ENCODE measurements at regions not wholly inside any gene's neighbourhood (a gene's known extent, or its start where the extent isn't known, plus 50 kb on each side); places are given as distances from the start of the nearest gene placed in this dataset.

DNA sequence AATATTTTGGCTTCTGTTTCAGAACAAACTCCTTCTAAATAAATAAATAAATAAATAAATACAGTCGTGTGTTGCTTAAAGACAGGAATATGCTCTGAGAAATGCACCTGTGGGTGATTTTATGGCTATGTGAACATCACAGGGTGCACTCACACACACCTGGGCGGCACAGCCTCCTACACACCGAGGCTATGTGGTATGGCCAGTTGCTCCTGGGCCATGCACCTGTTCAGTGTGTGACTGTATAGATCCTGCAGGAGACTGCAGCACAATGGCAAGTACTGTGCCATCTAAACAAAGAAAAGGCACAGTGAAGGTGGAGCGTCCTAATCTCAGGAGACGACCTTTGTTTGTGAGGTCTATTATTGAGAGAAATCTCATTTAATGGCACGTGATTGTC is 1281.1 kb downstream of the TBC1D22A start:
- H3K4me3 ChIP-seq: no peak overlapping the region
- no peak for DNase-seq (ENCODE audit: low spot score)
- TF ChIP-seq, protein P1, sequence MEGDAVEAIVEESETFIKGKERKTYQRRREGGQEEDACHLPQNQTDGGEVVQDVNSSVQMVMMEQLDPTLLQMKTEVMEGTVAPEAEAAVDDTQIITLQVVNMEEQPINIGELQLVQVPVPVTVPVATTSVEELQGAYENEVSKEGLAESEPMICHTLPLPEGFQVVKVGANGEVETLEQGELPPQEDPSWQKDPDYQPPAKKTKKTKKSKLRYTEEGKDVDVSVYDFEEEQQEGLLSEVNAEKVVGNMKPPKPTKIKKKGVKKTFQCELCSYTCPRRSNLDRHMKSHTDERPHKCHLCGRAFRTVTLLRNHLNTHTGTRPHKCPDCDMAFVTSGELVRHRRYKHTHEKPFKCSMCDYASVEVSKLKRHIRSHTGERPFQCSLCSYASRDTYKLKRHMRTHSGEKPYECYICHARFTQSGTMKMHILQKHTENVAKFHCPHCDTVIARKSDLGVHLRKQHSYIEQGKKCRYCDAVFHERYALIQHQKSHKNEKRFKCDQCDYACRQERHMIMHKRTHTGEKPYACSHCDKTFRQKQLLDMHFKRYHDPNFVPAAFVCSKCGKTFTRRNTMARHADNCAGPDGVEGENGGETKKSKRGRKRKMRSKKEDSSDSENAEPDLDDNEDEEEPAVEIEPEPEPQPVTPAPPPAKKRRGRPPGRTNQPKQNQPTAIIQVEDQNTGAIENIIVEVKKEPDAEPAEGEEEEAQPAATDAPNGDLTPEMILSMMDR (IDR thresholded peaks at IDR 0.05): no peak
- no peak overlapping the region for H3K27ac ChIP-seq

DNA sequence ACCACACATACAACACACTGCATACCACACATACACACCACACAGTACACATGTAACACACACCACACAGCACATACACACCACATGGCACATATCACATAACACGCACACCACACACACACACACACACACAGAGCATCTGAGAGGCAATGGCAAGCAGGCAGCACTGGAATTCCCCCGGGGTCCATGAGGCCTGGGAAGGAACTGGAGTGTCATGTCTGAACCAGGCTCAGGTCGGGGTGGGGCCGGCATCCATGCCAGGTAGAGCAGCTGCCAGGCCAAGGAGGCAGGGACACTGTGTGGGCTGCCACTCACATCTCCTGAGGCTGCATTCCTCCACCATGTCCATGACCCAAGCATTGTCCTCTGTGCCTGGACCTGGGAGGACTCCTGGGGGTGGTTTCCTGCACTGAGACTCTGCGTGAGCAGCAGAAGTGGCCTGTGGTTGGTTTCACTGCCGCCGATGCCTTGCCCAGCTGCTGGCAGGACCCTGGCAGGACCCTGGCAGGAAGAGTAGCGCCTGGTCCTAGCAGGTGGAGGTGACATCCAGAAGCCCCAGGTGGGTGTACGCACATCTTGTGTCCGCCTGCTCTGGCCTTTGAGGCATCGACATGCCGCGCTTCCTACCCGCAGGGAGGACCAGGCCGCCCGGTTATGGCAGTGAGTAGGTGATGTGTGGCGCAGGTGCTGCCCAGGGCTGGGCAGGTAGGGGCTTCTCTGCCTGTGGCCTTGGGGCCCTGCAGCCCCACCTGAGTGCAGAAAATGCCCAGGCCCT is 1280.4 kb downstream of the TBC1D22A start:
- TF ChIP-seq, protein P1 (IDR thresholded peaks at IDR 0.05): no peak
- no peak overlapping the region for H3K27ac ChIP-seq
- no peak for DNase-seq (ENCODE audit: low spot score)
- no peak overlapping the region for H3K4me3 ChIP-seq

DNA sequence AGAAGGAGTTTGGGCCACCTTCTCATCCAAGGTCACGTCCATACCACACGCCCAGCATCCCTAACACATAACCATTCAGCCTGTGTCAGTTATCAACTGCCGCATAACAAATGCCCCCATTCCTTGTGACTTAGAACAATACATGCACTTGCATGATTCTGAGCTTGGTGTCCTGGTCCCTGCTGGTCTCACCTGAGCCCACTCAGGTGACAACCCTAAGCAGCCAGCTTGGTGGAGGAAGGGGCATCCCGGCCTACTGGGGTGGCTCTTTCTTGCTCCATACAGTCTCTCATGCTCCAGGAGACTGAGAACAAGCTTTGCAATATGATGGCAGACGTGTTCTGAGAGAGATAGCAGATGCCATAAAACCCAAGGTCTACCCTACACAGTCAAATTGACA is 1276.9 kb downstream of the TBC1D22A start:
- TF ChIP-seq, protein P1 (IDR thresholded peaks at IDR 0.05): no peak
- Histone ChIP-seq H3K27ac (no peak overlapping the region), H3K4me3 (no peak overlapping the region)
- DNase-seq (ENCODE audit: low spot score): no peak

DNA sequence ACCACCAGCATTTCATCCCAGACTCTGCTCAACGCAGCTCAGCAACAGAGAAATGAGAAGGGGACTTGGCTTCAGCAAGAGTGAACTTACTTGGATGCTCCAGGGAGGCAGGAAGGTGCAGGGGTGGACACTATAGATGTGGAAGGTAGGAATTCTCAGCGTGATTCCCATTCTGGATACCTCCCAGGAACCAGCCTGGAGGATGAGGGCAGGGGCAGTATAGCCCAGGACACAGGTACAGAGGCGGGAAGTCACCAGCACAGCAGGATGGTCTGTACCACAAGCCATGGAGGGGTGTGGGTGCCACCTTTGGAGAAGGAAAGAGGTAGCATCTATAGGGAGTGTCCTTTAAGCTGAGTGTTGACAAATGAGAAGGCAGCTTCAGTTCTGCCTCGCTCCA is 1275.2 kb downstream of the TBC1D22A start:
- Histone ChIP-seq H3K27ac (no peak overlapping the region), H3K4me3 (no peak overlapping the region)
- TF ChIP-seq, protein P1 (IDR thresholded peaks at IDR 0.05): no peak
- DNase-seq (ENCODE audit: low spot score): no peak

DNA sequence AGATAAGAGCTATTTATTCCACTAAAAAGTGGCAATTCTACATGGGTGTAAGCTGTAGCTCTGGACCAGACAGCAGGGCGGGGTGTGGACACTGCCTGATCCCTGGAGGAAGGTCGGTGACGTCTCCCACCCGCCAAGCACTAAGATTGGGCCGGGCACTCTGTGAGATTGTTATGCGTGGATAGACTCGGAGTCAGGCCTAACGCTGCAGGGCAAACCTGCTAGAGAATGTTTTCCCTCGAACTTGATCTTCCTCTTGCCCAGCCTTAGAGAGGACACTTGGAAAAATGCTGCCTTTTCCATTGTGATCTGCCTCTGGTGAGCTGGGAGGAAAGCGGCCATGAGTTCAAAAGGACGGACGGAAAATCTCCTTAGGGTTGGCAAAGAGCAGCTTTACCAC is 1273.4 kb downstream of the TBC1D22A start:
- H3K27ac ChIP-seq: no peak overlapping the region
- DNase-seq (ENCODE audit: low spot score): no peak
- H3K4me3 ChIP-seq: no peak overlapping the region
- TF ChIP-seq, protein P1 (IDR thresholded peaks at IDR 0.05): no peak

DNA sequence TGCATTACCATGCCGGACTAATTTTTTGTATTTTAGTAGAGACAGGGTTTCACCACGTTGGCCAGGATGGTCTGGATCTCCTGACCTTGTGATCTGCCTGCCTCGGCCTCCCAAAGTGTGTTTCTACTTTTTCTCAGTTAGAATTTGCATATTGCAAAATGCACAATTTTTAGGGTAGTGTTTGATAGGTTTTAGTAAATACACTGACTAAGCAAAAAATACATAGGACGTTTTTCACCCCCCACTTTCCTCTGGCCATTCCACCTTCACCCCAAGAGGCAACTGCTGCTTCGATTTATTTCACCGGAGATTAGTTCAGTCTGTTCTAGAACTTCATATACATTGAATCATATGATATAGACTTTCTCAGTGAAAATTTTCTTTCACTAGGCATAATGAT is 1269.1 kb downstream of the TBC1D22A start:
- DNase-seq (ENCODE audit: low spot score): no peak
- TF ChIP-seq, protein P1 (IDR thresholded peaks at IDR 0.05): no peak

DNA sequence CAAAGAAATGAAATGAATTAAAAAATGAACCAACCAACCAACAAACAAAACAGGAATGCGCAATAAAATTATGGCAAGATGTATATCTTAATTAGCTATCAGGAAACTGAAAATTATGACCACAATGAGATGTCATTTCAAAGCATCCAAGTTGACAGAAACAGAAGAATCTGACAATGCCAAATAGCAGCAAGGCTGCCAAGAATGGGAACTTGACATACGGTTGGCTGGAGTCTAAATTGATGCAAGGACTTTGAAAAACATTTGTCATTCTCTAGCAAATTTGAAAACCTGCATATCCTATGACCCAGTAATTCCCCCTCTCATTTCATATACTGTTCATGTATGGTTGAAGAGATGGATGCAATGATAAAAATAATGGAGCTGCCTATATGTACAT is 1262.6 kb downstream of the TBC1D22A start:
- TF ChIP-seq, protein P1 (IDR thresholded peaks at IDR 0.05): no peak
- DNase-seq (ENCODE audit: low spot score): no peak
- H3K27ac ChIP-seq: no peak overlapping the region
- H3K4me3 ChIP-seq: no peak overlapping the region

More for the DNA sequence above, 1269.1 kb downstream of the TBC1D22A start:
- Histone ChIP-seq H3K4me3 (no peak overlapping the region), H3K27ac (no peak overlapping the region)
